Spleen (tissue), 7 donors: ENCODE measurements at regions not wholly inside any gene's neighbourhood (a gene's known extent, or its start where the extent isn't known, plus 50 kb on each side); places are given as distances from the start of the nearest gene placed in this dataset.

Source experiments
- POLR2A ChIP-seq, 3 donors: fragments of 450-650 bp; IDR thresholded peaks; one replicate each; pipeline ENCODE4 v1.5.1; 2017; ENCODE audit warnings: antibody characterized with exemption in 3 of 3, mild to moderate bottlenecking in 1 of 3
- POLR2AphosphoS5 ChIP-seq, 3 donors: sonication (generic); formaldehyde crosslinking; IDR thresholded peaks; one replicate each; pipeline ENCODE4 v1.5.1; 2017; ENCODE audit warnings: antibody characterized with exemption in 3 of 3
- TF ChIP-seq, protein P1 (sequence below), 11 experiments: fragments of 200-600 bp in 7 of 11; fragments of 450-650 bp in 4 of 11; sonication (generic) in 4 of 11; IDR thresholded peaks in 8 of 11; conservative IDR thresholded peaks in 3 of 11; 1 replicate in 7 of 11; 2 replicates in 4 of 11; pipeline versions ENCODE4 v1.4.0 to v1.8.0; 2016 to 2021; ENCODE audit warnings: antibody characterized with exemption in 11 of 11, inconsistent platforms in 4 of 11, mild to moderate bottlenecking in 1 of 11
- donor health status: DM: no; HTN: no; CAD: no; lungs with moderate emphysema.
- donor health status: DM: no; HTN: no; CAD: no.
- donor health status: DM: no; HTN: no; CAD: no.

DNA sequence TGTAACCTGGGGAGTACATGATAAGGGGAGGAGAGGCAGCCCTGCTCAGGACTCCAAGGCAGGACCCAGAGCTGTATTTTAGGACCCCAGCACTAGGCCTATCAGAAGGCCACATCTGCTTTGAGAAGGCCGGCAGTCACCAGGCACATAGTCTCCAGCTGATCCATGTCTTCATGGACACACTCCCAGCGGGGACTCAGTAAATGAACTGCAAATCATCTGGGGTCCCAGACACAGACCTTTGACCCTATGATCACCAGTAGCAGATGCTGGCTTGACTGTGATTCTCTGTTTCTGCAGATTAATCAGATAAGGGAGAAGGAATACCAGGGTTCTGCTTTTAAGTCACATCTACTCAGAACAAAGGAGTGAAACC, 341.4 kb upstream of the PODXL start:
- TF ChIP-seq POLR2AphosphoS5 (IDR thresholded peaks at IDR 0.05): no peak
- TF ChIP-seq, protein P1, sequence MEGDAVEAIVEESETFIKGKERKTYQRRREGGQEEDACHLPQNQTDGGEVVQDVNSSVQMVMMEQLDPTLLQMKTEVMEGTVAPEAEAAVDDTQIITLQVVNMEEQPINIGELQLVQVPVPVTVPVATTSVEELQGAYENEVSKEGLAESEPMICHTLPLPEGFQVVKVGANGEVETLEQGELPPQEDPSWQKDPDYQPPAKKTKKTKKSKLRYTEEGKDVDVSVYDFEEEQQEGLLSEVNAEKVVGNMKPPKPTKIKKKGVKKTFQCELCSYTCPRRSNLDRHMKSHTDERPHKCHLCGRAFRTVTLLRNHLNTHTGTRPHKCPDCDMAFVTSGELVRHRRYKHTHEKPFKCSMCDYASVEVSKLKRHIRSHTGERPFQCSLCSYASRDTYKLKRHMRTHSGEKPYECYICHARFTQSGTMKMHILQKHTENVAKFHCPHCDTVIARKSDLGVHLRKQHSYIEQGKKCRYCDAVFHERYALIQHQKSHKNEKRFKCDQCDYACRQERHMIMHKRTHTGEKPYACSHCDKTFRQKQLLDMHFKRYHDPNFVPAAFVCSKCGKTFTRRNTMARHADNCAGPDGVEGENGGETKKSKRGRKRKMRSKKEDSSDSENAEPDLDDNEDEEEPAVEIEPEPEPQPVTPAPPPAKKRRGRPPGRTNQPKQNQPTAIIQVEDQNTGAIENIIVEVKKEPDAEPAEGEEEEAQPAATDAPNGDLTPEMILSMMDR (IDR thresholded peaks at IDR 0.05 in 8 of 11, conservative IDR thresholded peaks at IDR 0.05 in 3 of 11): no peak
- TF ChIP-seq POLR2A (IDR thresholded peaks at IDR 0.05): no peak
